IMR-90 (cell line): ENCODE measurements at regions not wholly inside any gene's neighbourhood (a gene's known extent, or its start where the extent isn't known, plus 50 kb on each side); places are given as distances from the start of the nearest gene placed in this dataset.

Experiments used
- ATAC-seq: fragments of 200-7000 bp; cut with Tn5 transposase; 2 replicates; pipeline ENCODE4 v1.9.1; 2020; ENCODE audit warnings: low read depth, mild to moderate bottlenecking, moderate library complexity
- BruUV-seq: library from RNA; stranded (reverse); fragments of 400-500 nt; replicated peaks from 2 replicates; lab custom pipeline; 2021; lab: Mats Ljungman, UMichigan
- CTCF ChIA-PET: fragments of 300-600 bp; formaldehyde crosslinking; extraction: SDS; loops from one replicate; lab custom pipeline; 2021; ENCODE audit warnings: antibody characterized with exemption; lab: Yijun Ruan, JAX
- POLR2A ChIA-PET: fragments of 300-600 bp; sonication (Branson Sonifier 250); formaldehyde crosslinking; loops from one replicate; lab custom pipeline; 2022; ENCODE audit warnings: antibody characterized with exemption; ENCODE audit not compliant: unreplicated experiment; lab: Charles Lee
- DNase-seq: peaks from one replicate; pipeline ENCODE4 v3.0.0; 2013
- H2AFZ ChIP-seq: replicated peaks from 2 replicates; pipeline ENCODE3; 2013; ENCODE audit warnings: low read length, mild to moderate bottlenecking; ENCODE audit not compliant: poor library complexity
- H2AK5ac ChIP-seq: 2 replicates; pipeline ENCODE4 v1.6.1; 2013; ENCODE audit warnings: low read depth, low read length, inconsistent platforms
- H2AK9ac ChIP-seq: replicated peaks from 2 replicates; pipeline ENCODE3; 2013; ENCODE audit warnings: mild to moderate bottlenecking, low read depth, low read length, moderate library complexity; ENCODE audit not compliant: poor library complexity
- H2BK120ac ChIP-seq: 2 replicates; pipeline ENCODE4 v1.6.1; 2013; ENCODE audit warnings: low read depth, low read length, inconsistent platforms
- H2BK15ac ChIP-seq: 3 replicates; pipeline ENCODE4 v1.6.1; 2013; ENCODE audit warnings: low read depth, low read length, inconsistent platforms
- H2BK20ac ChIP-seq: 2 replicates; pipeline ENCODE4 v1.6.1; 2013; ENCODE audit warnings: low read depth, mild to moderate bottlenecking, inconsistent platforms, low read length, moderate library complexity
- H2BK5ac ChIP-seq: 2 replicates; pipeline ENCODE4 v1.6.1; 2013; ENCODE audit warnings: mild to moderate bottlenecking, low read depth, low read length, inconsistent platforms; ENCODE audit not compliant: poor library complexity, severe bottlenecking
- H3K14ac ChIP-seq: replicated peaks from 2 replicates; pipeline ENCODE4 v1.6.1; 2013; ENCODE audit warnings: low read depth, low read length, inconsistent platforms
- H3K18ac ChIP-seq: 2 replicates; pipeline ENCODE4 v1.6.1; 2013; ENCODE audit warnings: low read depth, low read length, control low read depth
- H3K23ac ChIP-seq: 2 replicates; pipeline ENCODE4 v1.6.1; 2013; ENCODE audit warnings: low read depth, low read length, inconsistent platforms
- H3K27ac ChIP-seq: 2 replicates; pipeline ENCODE4 v1.5.1; 2013; ENCODE audit warnings: mild to moderate bottlenecking, control low read depth, low read length; ENCODE audit not compliant: insufficient read depth
- H3K27me3 ChIP-seq: 2 replicates; pipeline ENCODE4 v1.6.1; 2013; ENCODE audit warnings: low read length; ENCODE audit not compliant: control insufficient read depth, insufficient read depth
- H3K36me3 ChIP-seq: 2 replicates; pipeline ENCODE4 v1.6.1; 2013; ENCODE audit warnings: low read length, mixed read lengths; ENCODE audit not compliant: control insufficient read depth, insufficient read depth
- H3K4ac ChIP-seq: 2 replicates; pipeline ENCODE4 v1.6.1; 2013; ENCODE audit warnings: low read depth, low read length, inconsistent platforms
- H3K4me1 ChIP-seq: 2 replicates; pipeline ENCODE4 v1.6.1; 2013; ENCODE audit warnings: low read length, mixed read lengths; ENCODE audit not compliant: control insufficient read depth, insufficient read depth
- H3K4me2 ChIP-seq: 2 replicates; pipeline ENCODE4 v1.6.1; 2013; ENCODE audit warnings: low read depth, mild to moderate bottlenecking, control low read depth, low read length, moderate library complexity
- H3K4me3 ChIP-seq: 2 replicates; pipeline ENCODE4 v1.5.1; 2013; ENCODE audit warnings: low read depth, mild to moderate bottlenecking, control low read depth, low read length, moderate library complexity; ENCODE audit not compliant: insufficient read depth
- H3K56ac ChIP-seq: 2 replicates; pipeline ENCODE4 v1.6.1; 2013; ENCODE audit warnings: low read length, inconsistent platforms; ENCODE audit not compliant: insufficient read depth; ENCODE audit errors: extremely low read depth
- H3K79me1 ChIP-seq, 2 experiments: 2 replicates each; pipeline ENCODE4 v1.6.1; 2013; ENCODE audit warnings: low read length in 2 of 2, inconsistent platforms in 1 of 2, low read depth in 1 of 2
- H3K9ac ChIP-seq: 2 replicates; pipeline ENCODE4 v1.6.1; 2013; ENCODE audit warnings: low read depth, low read length, control low read depth
- H3K9me1 ChIP-seq: 2 replicates; pipeline ENCODE4 v1.6.1; 2013; ENCODE audit warnings: low read length, inconsistent platforms; ENCODE audit not compliant: insufficient read depth
- H3K9me3 ChIP-seq: 2 replicates; pipeline ENCODE4 v1.6.1; 2013; ENCODE audit warnings: low read length; ENCODE audit not compliant: control insufficient read depth, insufficient read depth
- H4K20me1 ChIP-seq: 2 replicates; pipeline ENCODE4 v1.6.1; 2013; ENCODE audit warnings: low read length, inconsistent platforms; ENCODE audit not compliant: insufficient read depth
- H4K5ac ChIP-seq: 2 replicates; pipeline ENCODE4 v1.6.1; 2013; ENCODE audit warnings: mild to moderate bottlenecking, low read depth, low read length, control low read depth
- H4K8ac ChIP-seq, 2 experiments: 2 replicates each; pipeline ENCODE4 v1.6.1; 2013; ENCODE audit warnings: low read depth in 2 of 2, low read length in 2 of 2, control low read depth in 1 of 2, inconsistent platforms in 1 of 2
- H4K91ac ChIP-seq: 2 replicates; pipeline ENCODE4 v1.6.1; 2013; ENCODE audit warnings: low read depth, low read length, inconsistent platforms; ENCODE audit not compliant: insufficient read depth
- BHLHE40 ChIP-seq: fragments of 150-350 bp; IDR thresholded peaks from 2 replicates; pipeline ENCODE4 v1.6.1; 2016; ENCODE audit warnings: mild to moderate bottlenecking, low read depth, low read length
- CHD1 ChIP-seq: IDR thresholded peaks from 2 replicates; pipeline ENCODE4 v1.6.1; 2012; ENCODE audit warnings: low read depth, low read length, improper control_type of control experiment
- CTCF ChIP-seq: conservative IDR thresholded peaks from 2 replicates; pipeline ENCODE4 v1.5.1; 2012; ENCODE audit warnings: mild to moderate bottlenecking, low read depth, low read length, improper control_type of control experiment
- ELK1 ChIP-seq: fragments of 150-350 bp; IDR thresholded peaks from 2 replicates; pipeline ENCODE4 v1.6.1; 2016; ENCODE audit warnings: low read depth, mild to moderate bottlenecking, low read length, moderate library complexity, borderline replicate concordance
- MXI1 ChIP-seq: IDR thresholded peaks from 2 replicates; pipeline ENCODE4 v1.6.1; 2012; ENCODE audit warnings: low read depth, mild to moderate bottlenecking, low read length, moderate library complexity, borderline replicate concordance
- RAD21 ChIP-seq: IDR thresholded peaks from 2 replicates; pipeline ENCODE4 v1.6.1; 2012; ENCODE audit warnings: low read length, improper control_type of control experiment
- RFX5 ChIP-seq: IDR thresholded peaks from 2 replicates; pipeline ENCODE4 v1.8.0; 2012; ENCODE audit warnings: low read depth, mild to moderate bottlenecking, low read length, moderate library complexity
- SMC3 ChIP-seq: fragments of 150-350 bp; IDR thresholded peaks from 2 replicates; pipeline ENCODE4 v1.6.1; 2016; ENCODE audit warnings: low read depth, mild to moderate bottlenecking, antibody characterized with exemption, low read length, moderate library complexity
- USF2 ChIP-seq: fragments of 150-350 bp; IDR thresholded peaks from 2 replicates; pipeline ENCODE4 v1.6.1; 2017; ENCODE audit warnings: mild to moderate bottlenecking, antibody characterized with exemption, low read length, low read depth
- dilution Hi-C: fragments of 300-500 bp; cut with HindIII; formaldehyde crosslinking; loops from one replicate; pipeline ENCODE4 v1.14.3; 2018; ENCODE audit warnings: low sequenced_read_pairs; ENCODE audit not compliant: unreplicated experiment
- in situ Hi-C: fragments of 300-500 bp; cut with MboI; formaldehyde crosslinking; loops from 3 replicates; pipeline ENCODE4 v1.14.3; 2019; ENCODE audit warnings: low sequenced_read_pairs, inconsistent platforms, mixed read lengths
- intact Hi-C: fragments of 100-400 bp; cut with micrococcal nuclease; formaldehyde crosslinking; loops from 2 replicates; pipeline ENCODE4 v1.10.0; 2022

- H3K79me1 ChIP-seq: no peaks in the 10 kb centered on the region
- no peak overlapping the region for H4K5ac ChIP-seq
- H2BK120ac ChIP-seq: no peak overlapping the region
- CTCF ChIA-PET: no interaction called here
- H3K56ac ChIP-seq: no peak overlapping the region
- H3K4ac ChIP-seq: no peak overlapping the region
- BruUV-seq: no TSS peak
- no peak overlapping the region for H3K27ac ChIP-seq
- H2BK20ac ChIP-seq: no peak overlapping the region
- POLR2A ChIA-PET: no interaction called here
- TF ChIP-seq CHD1: no peak
- no peak for TF ChIP-seq ELK1
- TF ChIP-seq USF2: no peak
- TF ChIP-seq RFX5: no peak
- no peak for TF ChIP-seq MXI1
- no peak for TF ChIP-seq RAD21
- no peak for TF ChIP-seq SMC3
- TF ChIP-seq CTCF: no peak
- TF ChIP-seq BHLHE40: no peak
- intact Hi-C loops (no loop called here), dilution Hi-C loops (no loop called here), in situ Hi-C loops (no loop called here)
- no peaks in the 10 kb centered on the region for H3K9me3 ChIP-seq
- no peaks in the 10 kb centered on the region for H3K36me3 ChIP-seq
- no peak overlapping the region for H2BK15ac ChIP-seq
- no peak overlapping the region for H3K14ac ChIP-seq
- no peaks in the 10 kb centered on the region for H3K4me1 ChIP-seq
- H3K9me1 ChIP-seq: no peaks in the 10 kb centered on the region; the same call in 1 of the 2 replicates
- no peak overlapping the region for H4K91ac ChIP-seq
- no peak overlapping the region for H3K4me3 ChIP-seq
- H3K18ac ChIP-seq: no peak overlapping the region; the same call in 1 of the 2 replicates
- H4K20me1 ChIP-seq: no peaks in the 10 kb centered on the region
- no peak overlapping the region for H2BK5ac ChIP-seq
- H2AFZ ChIP-seq: no peak overlapping the region
- H2AK5ac ChIP-seq: no peak overlapping the region
- no peak overlapping the region for H4K8ac ChIP-seq
- no peak overlapping the region for H3K4me2 ChIP-seq
- no peak overlapping the region for H2AK9ac ChIP-seq
- H3K27me3 ChIP-seq: no peaks in the 10 kb centered on the region
- ATAC-seq (no peak), DNase-seq (no peak)
- no peak overlapping the region for H3K9ac ChIP-seq
- no peak overlapping the region for H3K23ac ChIP-seq
These were observed 609.3 kb downstream of the COL12A1 start for GRCh38 chr6:74596588-74596987.
